ENCODE measurements at regions not wholly inside any gene's neighbourhood (a gene's known extent, or its start where the extent isn't known, plus 50 kb on each side); places are given as distances from the start of the nearest gene placed in this dataset.

GRCh38 chr17:72249441-72249840, 128.6 kb downstream of the SOX9 start:
- Histone ChIP-seq H3K27ac (ENCODE audit: low read depth in 1 of 2, low read length in 2 of 2) (no peak overlapping the region), H3K36me3 (ENCODE audit: control insufficient read depth in 4 of 4, insufficient read depth in 3 of 4, low read depth in 1 of 4, low read length in 3 of 4) (no peaks in the 10 kb centered on the region), H3K4me1 (ENCODE audit: control insufficient read depth in 4 of 4, insufficient read depth in 4 of 4, low read length in 3 of 4) (no peaks in the 10 kb centered on the region), H3K9ac (ENCODE audit: low read depth in 1 of 2, low read length in 2 of 2) (no peak overlapping the region), H3K27me3 (ENCODE audit: control insufficient read depth in 4 of 4, insufficient read depth in 4 of 4, low read length in 3 of 4) (peaks cover 0 to 3% (median 1%) of the 10 kb centered on the region in 4 donors), H3K4me3 (ENCODE audit: low read depth in 1 of 3, low read length in 3 of 3) (no peak overlapping the region), H3K9me3 (ENCODE audit: control insufficient read depth in 4 of 4, low read length in 3 of 4) (peaks cover 0 to 10% (median 0%) of the 10 kb centered on the region in 4 donors)
- WGBS = 69% methylated on average over 5 of the region's 5 CpGs
- TF ChIP-seq FOXA2 (IDR thresholded peaks at IDR 0.05) (no peak), NR2F2 (IDR thresholded peaks at IDR 0.05) (no peak), HNF4A (conservative IDR thresholded peaks at IDR 0.05) (no peak), RXRA (IDR thresholded peaks at IDR 0.05) (no peak), EGR1 (IDR thresholded peaks at IDR 0.05; ENCODE audit: low read depth in 2 of 2) (no peak), MAX (IDR thresholded peaks at IDR 0.05) (no peak), YY1 (IDR thresholded peaks at IDR 0.05) (no peak), ATF3 (IDR thresholded peaks at IDR 0.05) (no peak), HNF4G (IDR thresholded peaks at IDR 0.05) (no peak), ZBTB33 (IDR thresholded peaks at IDR 0.05) (no peak), GABPA (IDR thresholded peaks at IDR 0.05 in 1 of 2, conservative IDR thresholded peaks at IDR 0.05 in 1 of 2) (no peak), SP1 (IDR thresholded peaks at IDR 0.05) (no peak), TAF1 (conservative IDR thresholded peaks at IDR 0.05) (no peak), JUND (IDR thresholded peaks at IDR 0.05) (no peak), RAD21 (IDR thresholded peaks at IDR 0.05) (no peak)
- DNase-seq (ENCODE audit: low spot score) = no peak

GRCh38 chr17:72250206-72250605, 129.4 kb downstream of the SOX9 start:
- TF ChIP-seq FOXA2 (IDR thresholded peaks at IDR 0.05) = no peak
- TF ChIP-seq REST (IDR thresholded peaks at IDR 0.05) = no peak
- no peak for TF ChIP-seq RXRA (IDR thresholded peaks at IDR 0.05)
- no peak for TF ChIP-seq TAF1 (conservative IDR thresholded peaks at IDR 0.05)
- TF ChIP-seq ATF3 (IDR thresholded peaks at IDR 0.05) = no peak
- TF ChIP-seq EGR1 (IDR thresholded peaks at IDR 0.05; ENCODE audit: low read depth in 2 of 2) = no peak
- TF ChIP-seq JUND (IDR thresholded peaks at IDR 0.05) = no peak
- no peak for TF ChIP-seq HNF4A (conservative IDR thresholded peaks at IDR 0.05)
- no peak for TF ChIP-seq HNF4G (IDR thresholded peaks at IDR 0.05)
- TF ChIP-seq RAD21 (IDR thresholded peaks at IDR 0.05) = no peak
- no peak for TF ChIP-seq ZBTB33 (IDR thresholded peaks at IDR 0.05)
- no peak for TF ChIP-seq NR2F2 (IDR thresholded peaks at IDR 0.05)
- no peak for TF ChIP-seq MAX (IDR thresholded peaks at IDR 0.05)
- no peak for TF ChIP-seq GABPA (IDR thresholded peaks at IDR 0.05 in 1 of 2, conservative IDR thresholded peaks at IDR 0.05 in 1 of 2)
- no peak for TF ChIP-seq FOXA1 (IDR thresholded peaks at IDR 0.05)
- TF ChIP-seq YY1 (IDR thresholded peaks at IDR 0.05) = no peak
- no peak for TF ChIP-seq CTCF (IDR thresholded peaks at IDR 0.05; ENCODE audit: low read depth, low read length, missing input control)
- WGBS = 59% methylated on average over 1 of the region's 1 CpG
- DNase-seq (ENCODE audit: low spot score) = no peak
- peaks cover 0 to 3% (median 1%) of the 10 kb centered on the region in 4 donors for H3K27me3 ChIP-seq (ENCODE audit: control insufficient read depth in 4 of 4, insufficient read depth in 4 of 4, low read length in 3 of 4)
- no peaks in the 10 kb centered on the region for H3K36me3 ChIP-seq (ENCODE audit: control insufficient read depth in 4 of 4, insufficient read depth in 3 of 4, low read depth in 1 of 4, low read length in 3 of 4)
- H3K27ac ChIP-seq (ENCODE audit: low read depth in 1 of 2, low read length in 2 of 2) = no peak overlapping the region
- H3K9ac ChIP-seq (ENCODE audit: low read depth in 1 of 2, low read length in 2 of 2) = no peak overlapping the region
- H3K4me3 ChIP-seq (ENCODE audit: low read depth in 1 of 3, low read length in 3 of 3) = no peak overlapping the region
- peaks cover 0 to 6% (median 0%) of the 10 kb centered on the region in 4 donors for H3K9me3 ChIP-seq (ENCODE audit: control insufficient read depth in 4 of 4, low read length in 3 of 4)
- no peaks in the 10 kb centered on the region for H3K4me1 ChIP-seq (ENCODE audit: control insufficient read depth in 4 of 4, insufficient read depth in 4 of 4, low read length in 3 of 4)

Measured in liver (tissue), 8 donors.